GM19023 (cell line): ENCODE measurements at regions not wholly inside any gene's neighbourhood (a gene's known extent, or its start where the extent isn't known, plus 50 kb on each side); places are given as distances from the start of the nearest gene placed in this dataset.

Source experiments
- ATAC-seq: cut with Tn5 transposase; IDR thresholded peaks from one replicate; pipeline ENCODE4 v1.9.1; 2021; ENCODE audit warnings: mild to moderate bottlenecking, moderate library complexity; ENCODE audit not compliant: unreplicated experiment

DNA sequence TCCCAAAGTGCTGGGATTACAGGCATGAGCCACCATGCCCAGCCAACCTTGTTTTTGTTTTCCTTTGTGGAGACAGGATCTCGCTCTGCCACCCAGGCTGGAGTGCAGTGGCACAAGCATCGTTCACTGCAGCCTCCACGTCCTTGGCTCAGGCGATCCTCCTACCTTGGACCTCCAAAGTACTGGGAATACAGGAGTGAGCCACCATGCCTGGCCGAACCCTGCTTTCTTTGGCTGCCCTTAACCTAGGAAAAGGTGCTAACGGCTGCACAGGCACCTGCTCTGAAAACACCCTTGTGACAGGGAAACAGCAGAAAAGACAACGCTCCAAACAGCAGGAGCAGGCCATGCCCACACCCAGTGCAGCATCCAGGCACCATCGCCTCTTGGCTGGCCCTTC is 71.9 kb downstream of the OAT start:
- ATAC-seq: no peak

DNA sequence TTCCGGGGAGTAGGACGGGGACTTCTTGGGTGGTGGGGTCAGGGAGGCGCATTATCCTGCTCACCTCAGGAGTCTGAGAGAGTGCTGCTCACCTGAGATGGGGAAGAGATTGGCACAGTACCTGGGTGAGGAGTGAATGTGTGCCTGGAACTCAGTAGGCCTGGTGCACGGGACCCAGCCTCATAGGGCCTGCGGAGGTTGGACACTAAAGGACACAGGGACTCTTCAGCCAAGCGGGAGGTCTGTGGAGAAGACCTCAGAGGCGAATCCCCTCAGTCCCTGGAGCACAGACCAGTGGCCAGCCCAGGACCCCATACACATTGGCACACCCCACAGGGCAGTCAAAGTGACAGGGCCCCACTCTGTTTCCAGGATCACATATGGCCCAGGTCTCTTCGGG is 73.2 kb downstream of the OAT start:
- ATAC-seq: no peak

DNA sequence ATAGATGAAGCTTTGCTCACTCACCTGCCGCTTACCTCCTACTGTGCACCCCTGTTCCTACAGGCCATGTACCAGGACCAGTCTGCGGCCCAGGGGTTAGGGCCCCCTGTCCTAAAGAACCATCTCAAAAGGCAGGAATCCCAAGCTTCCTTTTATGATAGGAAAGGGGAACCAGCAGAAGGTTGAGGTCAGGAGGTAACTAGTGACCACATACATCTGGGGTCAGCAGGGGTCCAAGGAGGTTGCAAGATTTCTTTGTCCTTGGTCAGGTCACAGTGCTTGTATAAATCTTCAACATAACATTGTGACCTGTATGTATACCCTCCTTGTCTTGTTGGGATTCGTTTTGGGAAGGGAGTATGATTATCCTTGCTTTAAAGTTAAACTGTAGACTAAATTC is 73.8 kb downstream of the OAT start:
- no peak for ATAC-seq

DNA sequence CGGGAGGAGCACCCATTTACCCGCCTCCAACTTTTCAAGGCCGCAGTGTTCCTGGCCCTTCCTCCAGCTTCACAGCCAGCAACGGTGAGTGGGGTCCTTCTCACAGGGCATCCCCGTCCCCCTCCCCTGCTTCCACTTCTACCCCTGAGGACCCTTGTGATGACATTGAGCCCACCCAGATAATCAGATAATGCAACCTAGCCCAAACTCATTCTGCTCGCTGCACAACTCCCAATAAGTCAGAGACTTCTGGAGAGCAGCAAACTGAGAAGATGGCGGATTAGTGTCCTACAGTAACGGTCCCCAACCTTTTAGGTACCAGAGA is 74.5 kb downstream of the OAT start:
- ATAC-seq: no peak

DNA sequence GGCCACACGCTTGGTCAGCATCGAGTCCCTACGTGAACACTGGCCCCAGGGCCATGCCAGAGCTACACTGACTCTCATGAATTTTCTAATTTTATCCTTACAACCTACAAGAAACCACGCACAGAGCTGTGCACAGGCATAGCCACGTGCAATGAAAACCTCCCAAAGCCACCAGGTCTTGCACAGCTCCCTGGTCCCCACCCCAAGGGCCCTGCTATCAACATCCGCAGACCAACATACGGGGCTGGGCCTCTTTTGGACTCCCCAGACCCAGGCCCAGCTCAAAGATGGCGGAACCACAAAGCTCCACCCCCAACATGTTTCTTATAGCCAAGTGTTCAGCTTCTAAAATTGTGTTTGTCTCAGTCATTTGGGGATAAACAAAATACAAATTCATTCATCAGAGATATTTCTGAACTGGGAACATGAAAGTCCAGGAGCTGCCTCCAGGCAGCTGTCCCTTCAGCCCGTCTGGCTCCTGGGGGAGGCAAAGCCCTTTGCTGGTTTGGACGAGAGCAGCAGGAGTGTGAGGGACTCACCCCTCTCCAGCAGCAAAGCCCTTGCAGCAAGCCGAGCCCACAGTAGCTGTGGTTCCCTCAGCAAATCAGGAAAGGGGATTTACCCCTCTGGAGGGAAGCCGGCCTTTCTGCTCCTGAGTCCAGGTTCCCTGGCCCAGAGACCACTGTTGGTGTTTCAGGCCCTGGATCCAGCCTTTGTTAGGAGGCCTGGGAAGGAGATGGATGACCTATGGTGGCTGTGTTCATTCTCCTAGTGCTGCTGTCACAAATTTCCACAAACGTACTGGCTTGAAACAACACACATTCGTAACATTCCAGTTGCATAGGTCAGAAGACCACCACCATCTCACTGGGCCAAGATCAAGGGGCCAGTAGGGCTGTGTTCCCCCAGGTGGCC is 75.1 kb downstream of the OAT start:
- no peak for ATAC-seq

DNA sequence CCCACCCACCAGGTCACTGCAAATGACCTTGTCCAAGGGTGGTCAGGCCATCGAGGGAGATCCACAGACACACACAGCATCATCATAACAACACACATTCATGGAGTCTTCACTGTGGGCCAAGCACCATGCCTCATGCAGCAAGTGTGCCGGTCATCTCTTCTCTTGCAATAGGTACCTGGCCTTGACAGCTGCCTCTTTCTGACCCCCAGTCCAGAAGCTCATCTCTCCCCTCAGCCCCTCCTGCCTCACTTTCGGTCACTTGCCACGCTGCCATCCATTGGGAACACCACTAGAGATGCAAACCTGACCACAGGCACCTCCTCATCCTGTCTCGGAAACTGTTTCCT is 75.9 kb downstream of the OAT start:
- no peak for ATAC-seq

DNA sequence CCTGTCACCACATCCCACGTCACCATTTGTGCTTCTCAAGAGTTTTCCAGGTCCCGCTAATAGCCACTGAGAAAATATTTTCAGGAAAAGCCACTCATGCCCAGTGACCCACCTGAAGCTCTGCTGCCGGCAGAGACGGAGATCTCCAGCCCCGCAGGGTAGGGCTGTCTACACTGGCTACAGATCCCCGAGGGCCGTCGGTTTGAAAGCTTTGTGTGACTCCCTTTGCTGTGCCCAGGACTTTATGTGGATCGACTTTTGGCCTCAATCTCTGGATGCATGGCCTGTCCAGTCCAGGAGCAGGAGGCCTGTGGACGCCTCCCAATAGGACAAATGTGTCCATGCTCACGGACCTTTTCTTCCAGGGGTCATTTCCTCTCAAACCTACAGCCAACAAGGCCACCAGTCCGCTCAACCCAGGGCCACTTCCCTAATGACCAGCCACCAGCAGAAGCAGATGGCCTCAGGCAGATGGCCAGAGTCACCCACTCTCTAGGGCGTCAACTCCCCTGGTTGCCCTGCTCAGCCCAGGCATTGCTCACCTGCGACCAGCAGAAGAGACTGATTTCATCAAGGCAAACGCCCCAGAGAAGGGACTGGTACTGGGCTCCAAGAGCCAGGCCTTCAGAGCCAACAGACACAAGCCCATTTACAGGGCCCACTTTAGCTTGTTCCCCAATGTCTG is 76.4 kb downstream of the OAT start:
- no peak for ATAC-seq

DNA sequence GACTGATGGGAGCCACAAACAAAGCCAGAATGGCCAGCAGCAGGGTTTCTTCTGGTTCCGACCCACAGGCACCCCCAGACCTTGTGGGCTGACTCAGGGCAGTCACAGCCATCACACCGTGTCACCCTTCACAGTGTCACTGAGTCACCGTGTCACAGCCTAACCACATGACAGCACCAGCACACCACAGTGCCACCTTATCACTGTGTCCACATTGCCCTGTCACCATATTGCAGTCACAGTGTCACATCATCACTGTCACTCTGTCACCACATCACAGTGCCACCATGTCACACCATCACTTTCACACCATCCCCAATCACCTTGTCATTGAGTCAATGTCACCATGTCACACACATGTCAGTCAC is 77.0 kb downstream of the OAT start:
- no peak for ATAC-seq

DNA sequence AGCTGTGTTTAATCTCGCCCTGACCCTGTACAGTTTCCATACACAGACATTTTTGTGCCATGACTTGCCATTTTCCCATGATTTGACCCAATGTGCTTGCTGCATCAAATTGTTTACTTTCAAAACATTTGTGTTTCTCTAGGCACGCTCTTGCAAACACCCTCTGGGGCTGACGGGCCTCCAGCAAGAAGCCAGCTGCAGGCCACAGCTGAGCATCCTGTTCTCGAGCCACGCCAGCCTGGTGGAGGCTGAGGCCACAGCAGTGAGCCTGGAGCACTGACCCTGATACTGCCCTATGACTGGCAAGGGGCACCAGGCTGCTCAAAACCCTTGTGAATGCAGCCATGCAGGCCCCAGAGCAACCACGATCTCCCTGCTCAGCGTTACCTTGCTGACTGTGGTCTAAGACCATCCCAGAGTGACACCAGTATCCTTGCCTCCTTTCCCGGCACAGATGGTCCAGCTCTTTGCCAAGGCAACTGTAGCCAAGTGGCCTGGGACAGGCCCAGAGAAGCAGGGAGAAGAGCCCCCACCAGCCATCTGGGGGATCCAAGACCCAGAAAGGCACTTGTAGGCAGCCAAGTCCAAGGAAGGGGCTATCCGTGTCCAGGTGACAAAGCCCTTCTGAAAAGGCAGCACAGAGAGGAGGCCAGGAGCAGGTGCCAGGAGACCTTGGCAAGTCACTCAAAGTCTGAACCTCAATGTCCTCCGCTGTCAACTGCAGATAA is 78.5 kb downstream of the OAT start:
- ATAC-seq: no peak

DNA sequence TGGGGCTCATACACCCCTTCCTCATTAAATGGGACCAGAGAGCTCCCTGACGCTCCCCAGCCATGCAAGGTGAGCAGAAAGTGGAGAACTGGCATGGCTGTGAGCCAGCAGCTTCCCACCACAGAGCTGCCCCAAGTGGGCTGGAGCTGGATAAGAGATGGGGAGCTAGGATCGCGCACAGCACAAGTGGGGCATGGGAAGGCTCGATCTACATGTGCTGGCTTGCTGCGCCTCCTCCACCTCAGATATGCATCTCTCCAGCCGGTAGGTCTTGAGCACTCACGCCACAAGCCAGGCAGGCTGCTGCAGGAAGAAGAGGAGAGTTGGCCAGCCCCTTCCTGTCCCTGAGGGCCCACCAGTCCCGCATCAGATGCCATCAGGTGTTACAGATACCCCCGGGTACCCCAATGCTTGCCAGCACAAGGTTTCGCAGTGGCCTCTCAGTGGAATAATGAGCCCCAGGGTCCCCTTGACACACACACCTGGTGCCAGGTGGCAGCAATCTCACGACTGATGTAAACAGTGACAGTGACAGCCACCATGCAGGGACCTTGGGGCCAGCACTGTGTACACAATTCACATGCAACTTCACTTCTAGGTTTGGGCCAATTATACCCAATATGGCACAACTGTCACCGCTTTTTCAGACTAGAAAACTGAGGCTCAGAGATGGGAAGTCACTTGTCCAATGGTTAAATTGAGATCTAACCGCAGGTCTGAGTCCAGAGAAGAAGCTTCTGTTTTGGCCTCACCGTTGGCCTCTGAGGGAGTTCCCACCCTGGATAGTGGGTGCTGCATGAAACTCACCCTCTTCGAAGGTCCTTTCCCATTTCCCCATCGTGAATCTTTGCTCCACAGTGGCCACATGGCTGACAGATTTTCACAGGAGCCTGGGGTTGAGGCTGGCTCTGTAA is 79.3 kb downstream of the OAT start:
- ATAC-seq: no peak

DNA sequence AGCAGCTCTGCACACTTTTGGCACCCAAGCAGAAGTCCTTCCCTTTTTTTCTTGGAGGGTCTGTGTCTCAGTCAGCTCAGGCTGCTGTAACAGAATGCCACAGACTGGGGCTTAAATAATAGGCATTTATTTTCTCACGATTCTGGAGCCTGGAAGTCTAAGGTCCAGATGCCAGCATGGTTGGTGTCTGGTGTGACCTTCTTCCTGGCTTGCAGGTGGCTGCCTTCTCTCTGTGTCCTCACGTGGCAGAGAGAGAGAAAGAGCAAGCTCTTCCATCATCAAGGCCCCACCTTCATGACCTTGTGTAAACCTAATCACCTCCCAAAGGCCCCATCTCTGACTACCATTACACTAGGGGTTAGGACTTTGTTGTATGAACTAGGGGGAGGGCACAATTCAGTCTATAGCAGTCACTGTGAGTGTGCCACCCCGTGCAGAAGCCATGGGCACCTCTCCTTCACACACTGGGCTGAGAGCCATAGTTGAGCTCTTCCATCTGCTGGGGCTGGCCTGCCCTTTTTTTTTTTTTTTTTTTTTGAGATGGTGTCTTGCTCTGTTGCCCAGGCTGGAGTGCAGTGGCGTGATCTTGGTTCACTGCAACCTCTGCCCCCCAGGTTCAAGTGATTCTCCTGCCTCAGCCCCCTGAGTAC is 80.3 kb downstream of the OAT start:
- ATAC-seq: no peak

DNA sequence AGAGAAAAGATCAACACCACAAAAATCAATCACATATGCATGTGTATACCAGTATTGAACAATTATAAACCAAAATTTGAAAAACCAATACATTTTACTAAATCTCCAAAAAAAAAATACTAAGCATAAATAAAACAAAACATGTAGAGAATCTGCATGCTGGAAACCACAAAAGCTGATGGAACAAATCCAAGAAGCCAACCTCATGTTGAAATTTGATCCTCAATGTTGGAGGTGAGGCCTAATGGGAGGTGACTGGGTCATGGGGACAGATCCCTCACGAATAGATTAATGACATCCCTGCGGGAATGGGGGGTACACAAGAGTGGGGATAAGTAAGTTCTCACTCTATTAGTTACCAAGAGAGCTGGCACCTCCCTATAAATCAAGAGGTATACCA is 82.5 kb downstream of the OAT start:
- ATAC-seq: no peak

DNA sequence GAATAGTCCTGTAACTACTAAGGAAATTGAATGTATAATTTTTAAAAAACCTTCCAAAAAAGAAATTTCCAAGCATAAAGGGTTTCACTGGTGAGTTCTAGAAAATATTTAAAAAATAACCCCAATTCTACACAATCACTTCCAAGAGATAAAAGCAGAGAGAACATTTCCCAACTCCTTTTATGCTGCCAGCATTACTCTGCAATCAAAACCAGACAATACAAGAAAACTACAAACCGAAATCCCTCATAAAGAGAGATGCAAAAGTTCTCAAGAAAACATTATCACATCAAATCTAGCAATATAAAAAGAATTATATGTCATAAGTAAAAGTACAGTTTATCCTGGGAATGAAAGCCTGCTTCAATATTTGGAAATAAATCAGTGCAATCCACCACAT is 84.8 kb downstream of the OAT start:
- no peak for ATAC-seq

DNA sequence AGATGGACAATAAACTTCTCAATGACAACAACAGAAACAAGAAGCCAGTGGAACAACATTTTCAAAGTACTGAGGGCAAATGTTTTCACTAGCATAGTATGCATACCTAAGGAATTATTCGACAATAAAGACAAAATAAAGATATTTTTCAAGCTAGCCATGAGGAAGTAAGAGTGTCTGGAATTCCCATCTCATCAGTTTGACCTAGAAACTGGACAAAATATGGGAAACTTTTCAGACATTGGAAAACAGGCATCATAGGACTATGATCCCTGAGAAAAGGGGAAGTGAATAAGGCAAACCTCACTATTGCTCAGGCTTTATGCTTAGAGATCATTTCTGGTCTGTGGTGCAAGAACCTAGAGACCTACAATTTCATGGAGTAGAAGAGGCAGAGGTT is 86.3 kb downstream of the OAT start:
- no peak for ATAC-seq

DNA sequence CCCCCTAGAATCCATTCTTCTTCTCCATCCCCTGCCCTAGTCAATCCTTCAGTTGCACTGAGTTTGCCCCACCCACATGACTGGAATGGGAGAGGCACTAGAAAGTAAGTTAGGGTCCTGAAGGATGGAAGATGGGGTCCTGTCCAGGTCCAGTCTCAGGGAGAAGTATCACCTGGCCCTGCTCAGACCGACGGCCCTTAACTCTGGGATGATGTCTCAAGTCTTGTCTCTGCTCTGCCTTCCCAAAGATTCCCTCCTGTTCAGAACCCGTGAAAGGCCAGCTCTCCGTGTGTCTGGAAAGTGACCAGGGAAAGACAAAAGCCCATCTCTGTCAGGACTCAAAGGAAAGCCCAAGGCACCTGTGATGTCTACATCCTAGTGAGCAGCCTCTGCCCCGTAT is 88.8 kb downstream of the OAT start:
- ATAC-seq: no peak

DNA sequence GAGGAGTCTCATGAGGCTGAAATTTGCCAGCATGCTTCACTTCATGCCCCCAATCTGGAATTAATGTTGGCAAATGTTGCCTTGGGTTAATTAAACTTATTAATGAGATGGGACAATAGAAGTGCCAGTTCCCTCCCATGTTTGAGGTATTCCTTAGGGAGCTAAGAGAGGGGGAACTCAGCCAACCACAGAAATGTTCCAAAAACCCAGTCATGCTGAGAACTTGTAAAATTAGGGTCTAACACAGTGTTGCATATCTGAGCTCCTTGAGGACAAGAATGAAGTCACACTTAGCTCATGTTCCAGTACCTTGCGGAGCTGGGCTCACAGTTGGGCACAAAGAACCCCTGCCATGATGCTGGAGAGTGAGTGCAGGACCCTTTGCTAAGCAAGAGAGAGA is 89.4 kb downstream of the OAT start:
- ATAC-seq: no peak

DNA sequence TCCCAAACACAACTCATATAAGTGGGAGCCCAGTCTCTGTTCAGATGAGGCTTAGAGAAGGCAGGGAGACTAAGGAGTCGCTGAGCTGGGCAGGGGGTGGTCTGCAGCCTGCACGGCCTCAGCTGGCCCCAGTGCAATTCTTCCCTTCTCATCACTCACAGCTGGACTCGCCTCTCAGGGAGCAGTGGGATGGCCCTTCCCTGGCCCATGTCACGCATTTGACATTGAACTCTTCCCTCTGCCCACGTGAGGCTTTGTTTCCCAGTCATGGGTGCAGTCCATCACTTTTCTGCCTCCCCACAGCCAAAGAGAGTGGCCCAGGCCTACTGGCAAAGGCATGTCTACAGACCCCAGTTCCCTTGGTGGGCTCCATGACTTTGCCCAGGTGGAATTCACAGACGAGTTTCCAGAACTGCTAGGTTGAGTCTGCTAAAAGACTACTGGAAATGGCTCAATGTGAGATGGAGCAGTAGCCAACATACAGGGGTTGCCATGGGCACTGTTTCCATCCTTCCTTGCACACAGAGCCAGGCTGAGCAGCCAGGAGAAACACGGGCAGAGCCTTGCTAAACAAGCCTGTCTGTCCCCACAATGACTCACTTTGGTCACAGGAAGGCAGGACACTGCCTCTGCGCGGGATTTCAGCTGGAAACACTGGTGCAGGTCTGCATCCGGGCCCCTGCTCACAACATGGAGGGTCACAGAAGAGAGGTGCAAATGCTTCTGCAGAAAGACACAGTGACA is 90.1 kb downstream of the OAT start:
- ATAC-seq: no peak

DNA sequence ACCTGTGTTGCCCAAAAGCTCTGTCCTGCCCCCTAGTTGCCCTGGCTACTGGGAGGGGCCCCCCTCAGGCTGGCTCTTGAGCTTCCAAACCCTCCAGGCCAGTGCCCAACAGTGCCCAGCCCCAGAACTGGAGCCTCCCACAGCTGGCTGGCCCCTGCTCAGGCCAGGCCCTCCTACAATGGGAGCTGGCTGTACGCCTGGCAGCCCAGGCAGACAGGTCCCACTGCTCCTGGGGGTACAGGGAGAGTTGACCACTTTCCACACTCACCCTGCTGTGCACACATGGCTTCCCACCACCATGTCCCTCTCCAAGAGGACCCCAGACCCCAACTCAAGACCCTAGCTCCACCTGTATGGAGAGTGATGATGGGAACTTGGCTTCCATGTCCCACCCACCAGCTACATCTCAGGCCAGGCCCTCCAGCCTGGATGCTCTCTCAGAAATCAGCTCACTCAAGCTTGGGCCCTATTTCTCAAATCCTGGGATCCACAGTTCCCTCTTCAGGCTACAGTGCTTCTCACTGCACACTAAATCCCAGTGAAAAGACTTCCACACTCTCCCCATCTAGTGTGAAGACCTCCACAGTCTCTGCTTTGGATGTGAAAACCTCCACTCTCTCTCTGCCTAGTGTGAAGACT is 92.6 kb downstream of the OAT start:
- ATAC-seq: no peak

DNA sequence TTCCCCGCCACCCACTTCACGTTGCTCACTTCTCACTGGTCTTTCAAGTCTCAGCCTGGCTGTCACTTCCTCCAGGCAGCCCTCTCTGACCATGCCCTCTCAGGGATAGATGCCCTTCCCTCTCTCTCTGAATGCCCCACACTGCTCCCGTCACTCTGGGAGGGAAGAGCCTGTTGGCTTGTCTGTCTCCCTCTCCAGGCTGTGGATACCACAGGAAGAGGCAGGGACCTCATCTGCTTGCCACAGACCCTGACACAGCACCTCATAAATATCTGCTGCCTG is 93.1 kb downstream of the OAT start:
- no peak for ATAC-seq
